ENCODE measurements at regions not wholly inside any gene's neighbourhood (a gene's known extent, or its start where the extent isn't known, plus 50 kb on each side); places are given as distances from the start of the nearest gene placed in this dataset.

- no peak for TF ChIP-seq CTCF (IDR thresholded peaks at IDR 0.05)
- no peak for TF ChIP-seq POLR2AphosphoS5 (IDR thresholded peaks at IDR 0.05)
- no peak for TF ChIP-seq EP300 (IDR thresholded peaks at IDR 0.05)
Observed at GRCh38 chr3:110758208-110758607, 313.4 kb upstream of the NECTIN3 start.
